ENCODE measurements at regions not wholly inside any gene's neighbourhood (a gene's known extent, or its start where the extent isn't known, plus 50 kb on each side); places are given as distances from the start of the nearest gene placed in this dataset.

DNA sequence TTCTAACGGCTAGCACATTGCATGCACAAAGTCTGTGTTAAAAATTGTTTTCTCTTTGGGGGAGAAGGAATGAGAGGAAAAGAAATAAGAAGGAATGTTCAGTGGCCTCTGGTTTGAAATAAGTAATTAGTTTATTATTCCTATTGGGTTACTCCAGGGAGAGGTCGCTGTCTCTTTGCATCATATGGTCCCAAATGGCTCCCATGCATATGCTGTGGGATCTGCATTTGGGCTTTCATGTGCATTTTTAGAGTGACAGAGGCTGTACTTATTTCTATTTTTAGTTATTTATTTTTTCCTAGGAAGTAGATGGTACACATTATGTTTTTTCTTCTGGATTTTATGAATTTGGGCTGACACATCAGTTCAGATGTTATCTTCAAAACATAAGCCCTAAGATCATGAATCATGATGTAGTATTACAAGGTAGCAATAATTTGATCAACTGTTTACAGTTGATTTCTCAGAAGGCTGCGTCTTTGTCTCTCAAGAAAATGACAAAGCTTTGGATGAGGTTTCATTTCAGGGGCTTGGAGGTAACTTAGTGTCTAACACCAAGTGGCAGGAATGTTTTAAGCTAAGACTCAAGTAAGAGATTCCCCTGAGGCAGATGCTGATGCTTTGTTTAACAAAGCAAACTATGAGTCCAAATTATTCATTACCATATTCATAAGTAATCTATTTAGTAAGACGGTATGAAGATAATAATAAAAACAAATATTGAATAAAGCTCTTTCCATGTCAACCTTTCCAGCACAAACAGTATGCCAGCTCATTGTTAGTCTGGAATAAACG is 247.7 kb downstream of the NSUN3 start:
- H3K27ac ChIP-seq, result no peak overlapping the region
- peaks cover 0 to 6% of the 10 kb centered on the region in 2 donors for H3K4me1 ChIP-seq (replicated peaks in 1 of 2)
- no peak overlapping the region for H3K4me3 ChIP-seq
- in situ Hi-C loops (cut with MboI; ENCODE audit: low pct_unique_long_range_greater_than_20kb in 2 of 9, low sequenced_read_pairs in 9 of 9, unreplicated experiment in 9 of 9), result no loop called here
- ATAC-seq (replicated peaks in 6 of 8), result peak in 3 of 8 experiments; percentile 83 to 88 (median 87)
- 17 to 92% (median 58%) methylated on average over 2 to 5 of the region's 5 CpGs for WGBS, 10 experiments

DNA sequence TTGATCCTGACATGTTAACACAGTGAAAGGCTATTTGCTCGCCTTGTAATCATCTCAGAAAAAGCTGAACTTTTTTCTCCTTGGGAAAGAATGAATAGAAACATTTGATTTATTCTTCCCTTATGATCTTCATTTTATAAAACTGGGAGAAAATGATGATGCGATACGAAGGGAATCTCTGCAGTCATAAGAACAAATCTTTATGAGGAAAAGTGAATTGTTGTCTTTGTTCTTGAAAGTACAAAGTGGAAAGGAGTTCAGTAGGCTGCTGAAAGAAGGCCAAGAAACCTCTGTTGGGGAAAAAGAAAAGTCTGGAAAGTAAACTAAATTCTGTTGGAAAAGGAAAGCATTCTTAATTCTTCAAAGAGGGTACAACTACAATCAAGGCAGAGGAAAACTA is 248.8 kb downstream of the NSUN3 start:
- 12 to 89% (median 73%) methylated on average over 2 to 3 of the region's 3 CpGs for WGBS, 10 experiments
- H3K27ac ChIP-seq, result no peak overlapping the region

DNA sequence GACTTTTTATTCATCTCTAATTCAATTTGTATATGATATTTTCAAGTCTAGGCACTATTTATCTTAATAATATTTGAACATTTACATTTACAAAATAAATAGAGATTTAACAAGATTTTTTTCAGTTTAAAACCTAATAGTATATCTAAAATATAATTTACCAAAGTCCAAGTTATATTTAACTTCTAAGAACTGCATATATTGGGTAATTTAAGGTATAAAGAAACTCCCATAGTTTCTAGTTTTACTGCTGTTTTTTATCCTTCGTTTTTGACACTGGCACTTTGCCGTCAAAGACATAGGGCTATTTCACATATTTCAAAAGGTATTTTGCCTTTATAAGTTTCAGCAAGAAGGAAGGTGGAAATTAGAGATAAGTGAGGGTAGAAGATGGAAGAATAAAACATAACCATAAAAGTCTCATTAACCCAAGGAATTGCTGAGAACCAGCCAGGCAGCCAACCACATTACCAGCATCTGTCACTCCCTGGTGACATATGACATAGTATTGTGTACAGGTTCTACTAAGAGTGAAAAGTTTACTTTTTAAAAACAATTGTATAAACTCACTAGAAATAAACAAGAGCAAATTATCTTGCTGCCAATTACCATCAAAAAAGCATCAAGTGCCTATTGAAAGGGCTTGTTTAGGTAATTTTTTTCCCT is 251.5 kb downstream of the NSUN3 start:
- Histone ChIP-seq H3K27ac (no peak overlapping the region), H3K4me3 (no peak overlapping the region), H3K4me1 (replicated peaks in 1 of 2) (no peaks in the 10 kb centered on the region)
- 0 to 95% (median 77%) methylated on average over 1 to 2 of the region's 2 CpGs; no CpG with 5 or more reads in 1 of the 10 experiments for WGBS, 10 experiments
- in situ Hi-C loops (cut with MboI; ENCODE audit: low pct_unique_long_range_greater_than_20kb in 2 of 9, low sequenced_read_pairs in 9 of 9, unreplicated experiment in 9 of 9), result no loop called here
- no peak for ATAC-seq (replicated peaks in 6 of 8)

More for the DNA sequence above, 248.8 kb downstream of the NSUN3 start:
- Histone ChIP-seq H3K4me1 (replicated peaks in 1 of 2) (no peaks in the 10 kb centered on the region), H3K4me3 (no peak overlapping the region)
- in situ Hi-C loops (cut with MboI; ENCODE audit: low pct_unique_long_range_greater_than_20kb in 2 of 9, low sequenced_read_pairs in 9 of 9, unreplicated experiment in 9 of 9), result no loop called here
- ATAC-seq (replicated peaks in 6 of 8), result no peak

DNA sequence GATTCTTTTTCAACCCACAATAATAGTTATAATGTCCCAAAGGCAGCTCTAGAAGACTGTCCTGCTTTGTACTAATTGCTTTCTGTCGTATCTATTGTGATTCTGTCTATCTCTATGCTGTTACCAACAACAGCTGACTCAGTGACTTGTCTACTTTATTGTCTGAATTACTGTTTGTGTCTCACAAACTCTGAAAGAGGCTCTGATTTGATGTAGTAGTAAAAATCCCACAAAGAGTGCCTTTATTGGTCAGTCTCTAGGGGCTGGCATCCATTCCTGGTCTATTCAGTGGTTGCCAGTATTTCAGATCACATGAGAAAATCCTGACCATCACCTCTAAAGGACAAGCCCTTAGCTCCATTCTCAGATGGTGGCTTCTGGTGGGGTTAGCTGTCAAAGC is 254.2 kb downstream of the NSUN3 start:
- WGBS, 10 experiments, result 0 to 100% (median 20%) methylated on average over 1 of the region's 1 CpG; no CpG with 5 or more reads in 4 of the 10 experiments
- peak in 3 of 8 experiments; percentile 37 to 76 (median 53) for ATAC-seq (replicated peaks in 6 of 8)
- Histone ChIP-seq H3K27ac (no peak overlapping the region), H3K4me1 (replicated peaks in 1 of 2) (no peaks in the 10 kb centered on the region), H3K4me3 (no peak overlapping the region)
- in situ Hi-C loops (cut with MboI; ENCODE audit: low pct_unique_long_range_greater_than_20kb in 2 of 9, low sequenced_read_pairs in 9 of 9, unreplicated experiment in 9 of 9), result no loop called here

DNA sequence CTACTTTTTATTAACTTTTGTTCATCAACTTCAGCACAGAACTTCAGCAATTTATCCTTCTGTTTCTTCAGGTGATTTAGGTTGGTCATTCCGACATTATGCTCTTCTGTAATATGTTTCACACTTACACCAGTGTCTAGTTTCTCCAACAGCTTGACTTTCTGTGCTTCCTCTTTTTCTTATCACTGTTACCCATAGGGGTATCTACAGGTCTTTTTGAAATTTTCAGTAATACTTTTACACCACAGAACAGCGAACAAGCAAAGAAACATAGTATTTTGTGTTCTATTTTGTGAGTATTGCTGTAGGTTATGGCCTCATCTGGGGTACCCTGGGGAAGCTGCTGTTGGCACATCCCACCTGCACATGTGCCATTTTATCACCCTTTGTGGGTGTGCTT is 260.7 kb downstream of the NSUN3 start:
- WGBS, 10 experiments, result 0 to 94% (median 80%) methylated on average over 1 to 2 of the region's 2 CpGs; no CpG with 5 or more reads in 1 of the 10 experiments
- Histone ChIP-seq H3K4me1 (replicated peaks in 1 of 2) (no peaks in the 10 kb centered on the region), H3K4me3 (no peak overlapping the region), H3K27ac (no peak overlapping the region)
- no peak for ATAC-seq (replicated peaks in 6 of 8)
- in situ Hi-C loops (cut with MboI; ENCODE audit: low pct_unique_long_range_greater_than_20kb in 2 of 9, low sequenced_read_pairs in 9 of 9, unreplicated experiment in 9 of 9), result no loop called here

DNA sequence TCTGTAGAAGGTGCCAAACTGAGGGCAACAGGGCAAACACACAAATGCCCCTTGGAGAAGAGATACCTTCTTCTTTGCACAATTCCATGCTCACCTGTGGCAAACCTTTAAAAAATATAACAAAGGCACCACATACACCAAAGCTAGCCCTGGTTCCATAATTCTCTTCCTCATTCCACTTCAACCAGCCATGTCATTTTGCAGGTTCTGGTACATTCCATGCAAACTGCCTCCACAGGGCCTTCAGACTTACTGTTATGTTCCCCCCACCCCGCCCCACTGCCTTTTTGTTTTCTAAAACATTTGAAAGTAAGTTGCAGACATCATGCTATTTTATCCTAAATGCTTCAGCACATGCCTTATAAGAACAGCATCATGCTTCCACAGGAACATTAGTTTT is 269.0 kb downstream of the NSUN3 start:
- in situ Hi-C loops (cut with MboI; ENCODE audit: low pct_unique_long_range_greater_than_20kb in 2 of 9, low sequenced_read_pairs in 9 of 9, unreplicated experiment in 9 of 9), result no loop called here
- H3K27ac ChIP-seq, result no peak overlapping the region

DNA sequence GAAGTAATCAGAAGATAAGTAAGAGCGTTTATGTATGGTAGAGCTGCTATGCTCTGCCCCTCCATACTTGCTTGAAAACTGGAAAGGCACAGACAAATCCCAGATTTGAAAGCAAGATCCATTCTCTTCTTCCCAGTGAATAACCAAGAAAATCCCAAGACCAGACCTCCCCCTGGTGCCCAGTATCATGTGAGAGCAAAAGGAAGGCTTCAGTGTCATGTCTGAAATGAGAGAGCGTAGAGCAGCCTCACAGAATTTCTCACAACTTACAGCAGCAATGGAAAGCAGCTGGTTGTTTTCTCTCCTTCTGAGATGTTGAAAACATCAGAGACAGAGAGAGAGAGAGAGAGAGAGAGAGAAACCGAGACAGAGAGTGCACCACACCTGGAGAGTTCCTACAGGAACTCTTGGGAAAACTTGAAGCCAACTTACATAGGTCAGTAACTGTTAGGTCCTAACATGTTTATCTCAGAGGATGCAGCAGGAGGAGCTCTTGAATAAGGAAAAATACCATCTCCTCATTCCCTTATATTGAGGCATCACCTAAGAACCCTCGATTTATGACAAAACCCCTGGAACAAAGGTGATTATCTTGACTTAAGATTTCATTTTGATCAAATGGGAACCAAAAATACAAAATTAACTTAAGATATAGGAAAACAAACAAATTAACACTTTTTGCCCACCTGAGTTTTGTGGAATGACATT is 273.3 kb downstream of the NSUN3 start:
- peak; percentile 38 to 96 (median 72) for ATAC-seq (replicated peaks in 6 of 8)
- H3K4me1 ChIP-seq (replicated peaks in 1 of 2), result no peaks in the 10 kb centered on the region
- in situ Hi-C loops (cut with MboI; ENCODE audit: low pct_unique_long_range_greater_than_20kb in 2 of 9, low sequenced_read_pairs in 9 of 9, unreplicated experiment in 9 of 9), result no loop called here
- H3K27ac ChIP-seq, result no peak overlapping the region
- WGBS, 10 experiments, result 17 to 100% (median 73%) methylated on average over 1 to 4 of the region's 4 CpGs; no CpG with 5 or more reads in 1 of the 10 experiments
- H3K4me3 ChIP-seq, result no peak overlapping the region

More for the DNA sequence above, 269.0 kb downstream of the NSUN3 start:
- Histone ChIP-seq H3K4me3 (no peak overlapping the region), H3K4me1 (replicated peaks in 1 of 2) (no peaks in the 10 kb centered on the region)
- WGBS, 10 experiments, result 0 to 100% (median 71%) methylated on average over 1 of the region's 1 CpG; no CpG with 5 or more reads in 5 of the 10 experiments
- no peak for ATAC-seq (replicated peaks in 6 of 8)

DNA sequence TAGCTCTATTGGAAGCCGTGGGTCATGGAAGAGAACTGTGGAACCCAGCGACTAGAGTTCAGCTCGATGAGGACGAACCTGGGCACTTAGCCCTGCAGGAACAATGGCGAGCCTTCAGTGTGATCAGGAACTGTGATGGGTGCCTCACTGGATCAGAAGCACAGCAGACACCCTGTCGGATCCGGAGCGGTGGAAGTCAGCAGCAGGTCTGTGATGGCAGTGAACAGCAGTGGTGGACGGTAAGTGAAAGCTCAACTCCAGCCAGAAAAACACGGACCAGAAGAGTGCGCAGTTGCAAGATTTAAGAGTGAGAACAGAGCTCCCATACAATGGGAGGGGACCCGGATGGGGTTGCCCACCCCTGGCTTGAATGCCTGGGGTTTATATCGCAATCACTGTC is 282.2 kb downstream of the NSUN3 start:
- in situ Hi-C loops (cut with MboI; ENCODE audit: low pct_unique_long_range_greater_than_20kb in 2 of 9, low sequenced_read_pairs in 9 of 9, unreplicated experiment in 9 of 9), result no loop called here
- Histone ChIP-seq H3K4me1 (replicated peaks in 1 of 2) (no peaks in the 10 kb centered on the region), H3K27ac (no peak overlapping the region), H3K4me3 (no peak overlapping the region)
- WGBS, 10 experiments, result 75 to 100% (median 94%) methylated on average over 1 to 10 of the region's 13 CpGs; no CpG with 5 or more reads in 5 of the 10 experiments
- ATAC-seq (replicated peaks in 6 of 8), result no peak

DNA sequence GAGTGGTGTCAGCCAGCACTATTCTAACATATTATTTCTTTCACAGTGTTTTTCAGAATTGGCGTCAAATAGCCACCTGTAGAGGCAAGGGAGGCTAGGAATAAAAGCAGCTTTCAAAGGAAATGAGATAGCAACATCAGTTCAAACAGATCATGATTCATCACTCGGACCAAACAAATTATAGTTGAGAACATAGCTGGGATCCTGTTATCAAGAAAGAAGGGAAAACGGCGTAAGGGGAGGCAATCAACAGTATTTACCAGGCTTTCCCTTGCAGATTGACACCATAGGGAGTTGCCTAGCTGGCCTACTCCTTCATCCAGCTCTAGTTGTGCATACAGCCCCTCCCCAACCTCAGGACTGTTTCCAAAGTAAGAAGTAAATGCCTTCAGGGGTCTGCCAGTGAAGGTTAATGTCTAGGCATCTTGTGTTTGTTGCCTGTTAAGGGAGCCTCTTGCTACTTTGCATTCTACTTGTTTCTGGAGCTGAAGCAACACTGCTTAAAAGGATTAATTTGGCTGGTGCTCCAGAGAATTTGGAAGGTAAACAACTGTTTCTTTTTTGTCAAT is 286.5 kb downstream of the NSUN3 start:
- in situ Hi-C loops (cut with MboI; ENCODE audit: low pct_unique_long_range_greater_than_20kb in 2 of 9, low sequenced_read_pairs in 9 of 9, unreplicated experiment in 9 of 9), result no loop called here
- Histone ChIP-seq H3K4me1 (replicated peaks in 1 of 2) (no peaks in the 10 kb centered on the region), H3K27ac (no peak overlapping the region), H3K4me3 (no peak overlapping the region)
- ATAC-seq (replicated peaks in 6 of 8), result peak in 1 of 8 experiments; percentile 46
- 58 to 100% (median 75%) methylated on average over 1 to 4 of the region's 4 CpGs; no CpG with 5 or more reads in 3 of the 10 experiments for WGBS, 10 experiments

DNA sequence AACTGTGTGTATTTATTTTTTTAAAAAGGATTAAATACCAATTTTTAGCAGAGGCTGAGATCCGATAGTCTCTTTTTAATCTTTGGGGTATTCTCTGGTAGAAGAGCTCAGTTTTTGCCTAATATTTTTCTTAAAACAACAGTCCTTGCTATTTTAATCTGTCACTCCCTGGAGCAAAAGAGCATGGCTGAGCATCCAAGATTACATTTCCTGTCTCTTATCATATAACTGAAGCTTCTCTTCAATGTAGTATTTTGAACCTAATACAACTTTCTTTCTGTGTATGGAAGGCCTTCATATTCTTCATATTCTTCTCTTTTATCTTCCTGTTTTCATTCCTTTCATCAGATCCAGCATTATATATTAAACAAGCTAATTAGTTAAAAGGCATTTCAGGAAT is 293.7 kb downstream of the NSUN3 start:
- Histone ChIP-seq H3K4me3 (no peak overlapping the region), H3K4me1 (replicated peaks in 1 of 2) (no peaks in the 10 kb centered on the region), H3K27ac (no peak overlapping the region)
- WGBS, 10 experiments, result 27 to 100% (median 81%) methylated on average over 1 of the region's 1 CpG; no CpG with 5 or more reads in 2 of the 10 experiments
- in situ Hi-C loops (cut with MboI; ENCODE audit: low pct_unique_long_range_greater_than_20kb in 2 of 9, low sequenced_read_pairs in 9 of 9, unreplicated experiment in 9 of 9), result no loop called here
- ATAC-seq (replicated peaks in 6 of 8), result no peak

DNA sequence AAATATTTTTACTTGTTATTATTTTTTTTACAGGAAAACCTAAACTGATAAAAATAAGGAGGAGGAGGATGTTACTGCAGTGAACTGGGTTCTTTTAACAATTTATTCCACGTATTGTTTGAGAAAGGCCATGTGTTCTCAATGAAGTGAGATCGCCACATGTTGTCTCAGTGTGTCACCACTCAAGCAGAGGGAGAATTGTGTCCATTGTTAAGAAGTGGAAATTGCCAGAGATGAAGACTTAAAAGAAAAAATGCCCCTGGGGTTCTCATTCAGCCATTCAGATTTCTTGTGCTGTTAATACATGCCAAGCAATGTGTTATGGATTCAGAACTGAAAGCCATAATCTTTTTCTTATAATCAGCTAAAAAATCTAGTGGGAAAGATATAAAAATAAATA is 297.1 kb downstream of the NSUN3 start:
- WGBS, 10 experiments, result 0 to 89% (median 44%) methylated on average over 1 to 2 of the region's 2 CpGs; no CpG with 5 or more reads in 1 of the 10 experiments
- no peak for ATAC-seq (replicated peaks in 6 of 8)
- Histone ChIP-seq H3K27ac (no peak overlapping the region), H3K4me1 (replicated peaks in 1 of 2) (no peaks in the 10 kb centered on the region), H3K4me3 (no peak overlapping the region)
- in situ Hi-C loops (cut with MboI; ENCODE audit: low pct_unique_long_range_greater_than_20kb in 2 of 9, low sequenced_read_pairs in 9 of 9, unreplicated experiment in 9 of 9), result no loop called here

DNA sequence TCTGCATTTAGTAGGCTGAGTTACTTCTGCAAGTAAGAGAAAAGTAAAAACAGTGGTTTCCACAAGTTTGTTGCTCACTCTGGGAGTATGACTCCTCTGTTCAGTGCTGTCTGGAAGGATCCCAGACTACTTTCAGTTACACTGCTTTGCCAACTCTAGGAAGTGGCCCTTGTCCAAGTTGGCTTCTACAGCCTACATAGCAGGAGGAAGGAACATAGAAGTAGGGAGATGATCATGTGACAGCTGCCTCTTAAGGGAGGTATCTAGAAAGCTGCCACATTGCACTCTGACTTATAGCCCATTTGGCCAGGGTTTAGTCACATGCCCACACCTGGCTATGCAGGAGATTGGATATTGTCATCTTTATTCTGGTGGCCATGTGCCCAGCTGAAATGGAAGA is 298.1 kb downstream of the NSUN3 start:
- ATAC-seq (replicated peaks in 6 of 8), result no peak
- in situ Hi-C loops (cut with MboI; ENCODE audit: low pct_unique_long_range_greater_than_20kb in 2 of 9, low sequenced_read_pairs in 9 of 9, unreplicated experiment in 9 of 9), result no loop called here
- H3K4me3 ChIP-seq, result no peak overlapping the region

DNA sequence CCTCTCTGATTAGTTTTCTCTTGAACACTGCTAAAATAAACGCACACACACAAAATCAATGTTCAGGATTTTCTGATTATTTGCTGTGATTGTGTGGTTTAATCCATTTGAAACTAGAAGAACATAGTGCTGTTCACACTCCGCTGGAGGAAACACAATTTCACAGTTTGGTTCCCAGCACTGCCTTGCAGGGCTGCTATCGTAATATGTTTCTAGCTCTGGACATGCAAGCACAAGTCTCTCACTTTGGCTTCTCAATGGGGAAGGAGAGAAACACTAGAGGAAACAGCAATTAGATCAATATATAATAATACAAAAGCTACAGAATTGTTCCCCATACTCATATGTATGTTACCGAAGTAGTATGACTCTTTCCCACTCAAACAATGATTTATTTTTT is 299.5 kb downstream of the NSUN3 start:
- WGBS, 10 experiments, result 0 to 100% (median 79%) methylated on average over 1 to 4 of the region's 4 CpGs
- in situ Hi-C loops (cut with MboI; ENCODE audit: low pct_unique_long_range_greater_than_20kb in 2 of 9, low sequenced_read_pairs in 9 of 9, unreplicated experiment in 9 of 9), result no loop called here

More for the DNA sequence above, 298.1 kb downstream of the NSUN3 start:
- Histone ChIP-seq H3K4me1 (replicated peaks in 1 of 2) (no peaks in the 10 kb centered on the region), H3K27ac (no peak overlapping the region)

More for the DNA sequence above, 299.5 kb downstream of the NSUN3 start:
- Histone ChIP-seq H3K4me3 (no peak overlapping the region), H3K27ac (no peak overlapping the region), H3K4me1 (replicated peaks in 1 of 2) (no peaks in the 10 kb centered on the region)
- ATAC-seq (replicated peaks in 6 of 8), result peak in 3 of 8 experiments; percentile 24 to 48 (median 32)
